Keratinocyte (primary cell): ENCODE measurements at regions not wholly inside any gene's neighbourhood (a gene's known extent, or its start where the extent isn't known, plus 50 kb on each side); places are given as distances from the start of the nearest gene placed in this dataset.

Experiments used
- DNase-seq: peaks from one replicate; pipeline ENCODE4 v3.0.0-alpha.2; 2011; ENCODE audit warnings: low read depth, missing footprints, low spot score
- FAIRE-seq: peaks from 2 replicates; lab custom pipeline; 2011; peaks lifted over from hg19 to GRCh38; lab: Jason Lieb, UNC
- H2AFZ ChIP-seq: 2 replicates; pipeline ENCODE4 v1.6.0; 2012; ENCODE audit warnings: low read length, control low read depth, inconsistent platforms; ENCODE audit not compliant: control insufficient read depth
- H3K27ac ChIP-seq: 2 replicates; pipeline ENCODE4 v1.5.1; 2011; ENCODE audit warnings: low read length; ENCODE audit not compliant: control insufficient read depth, insufficient read depth
- H3K27me3 ChIP-seq: 3 replicates; pipeline ENCODE4 v1.6.0; 2011; ENCODE audit warnings: low read length; ENCODE audit not compliant: control insufficient read depth, insufficient read depth; ENCODE audit errors: extremely low read depth
- H3K36me3 ChIP-seq, 2 experiments: 2 replicates in 1 of 2; 3 replicates in 1 of 2; pipeline ENCODE4 v1.5.1; 2011; ENCODE audit warnings: low read length in 2 of 2, mild to moderate bottlenecking in 1 of 2; ENCODE audit not compliant: control insufficient read depth in 2 of 2, insufficient read depth in 2 of 2; ENCODE audit errors: extremely low read depth in 1 of 2
- H3K4me1 ChIP-seq: 3 replicates; pipeline ENCODE4 v1.5.1; 2011; ENCODE audit warnings: low read length; ENCODE audit not compliant: control insufficient read depth, insufficient read depth; ENCODE audit errors: extremely low read depth
- H3K4me2 ChIP-seq: 3 replicates; pipeline ENCODE4 v1.6.0; 2011; ENCODE audit warnings: low read depth, low read length; ENCODE audit not compliant: control insufficient read depth, insufficient read depth; ENCODE audit errors: extremely low read depth
- H3K4me3 ChIP-seq, 3 experiments: fragments of 200-600 bp in 1 of 3; sonication (generic) in 1 of 3; 2 replicates in 2 of 3; 3 replicates in 1 of 3; pipeline ENCODE4 v1.5.1; 2011 to 2016; ENCODE audit warnings: low read length in 3 of 3, mild to moderate bottlenecking in 3 of 3, control low read depth in 2 of 3, inconsistent platforms in 1 of 3, low read depth in 1 of 3, mixed read lengths in 1 of 3, mixed run types in 1 of 3, moderate library complexity in 1 of 3; ENCODE audit not compliant: control insufficient read depth in 2 of 3, insufficient read depth in 2 of 3; ENCODE audit errors: extremely low read depth in 1 of 3
- H3K79me2 ChIP-seq: 2 replicates; pipeline ENCODE4 v1.6.0; 2012; ENCODE audit warnings: low read length; ENCODE audit not compliant: control insufficient read depth, insufficient read depth
- H3K9ac ChIP-seq: 3 replicates; pipeline ENCODE4 v1.6.0; 2011; ENCODE audit warnings: low read length; ENCODE audit not compliant: control insufficient read depth, insufficient read depth; ENCODE audit errors: extremely low read depth
- H3K9me1 ChIP-seq: 3 replicates; pipeline ENCODE4 v1.6.0; 2011; ENCODE audit warnings: low read length; ENCODE audit not compliant: control insufficient read depth, insufficient read depth; ENCODE audit errors: extremely low read depth
- H3K9me3 ChIP-seq: 2 replicates; pipeline ENCODE4 v1.5.1; 2012; ENCODE audit warnings: low read depth, low read length; ENCODE audit not compliant: control insufficient read depth
- H4K20me1 ChIP-seq: 3 replicates; pipeline ENCODE4 v1.6.0; 2011; ENCODE audit warnings: low read length; ENCODE audit not compliant: control insufficient read depth, insufficient read depth; ENCODE audit errors: extremely low read depth
- CTCF ChIP-seq, 3 experiments: IDR thresholded peaks in 1 of 3; conservative IDR thresholded peaks in 1 of 3; optimal IDR thresholded peaks in 1 of 3; 2 replicates in 2 of 3; 3 replicates in 1 of 3; pipeline versions ENCODE3 to v1.5.1; 2011; ENCODE audit warnings: low read length in 3 of 3, mild to moderate bottlenecking in 3 of 3, moderate library complexity in 2 of 3, control low read depth in 1 of 3, inconsistent platforms in 1 of 3; ENCODE audit not compliant: insufficient read depth in 2 of 3; ENCODE audit errors: extremely low read depth in 1 of 3
- EZH2 ChIP-seq: IDR thresholded peaks from one replicate; pipeline ENCODE4 v1.6.1; 2012; ENCODE audit warnings: inconsistent platforms, mild to moderate bottlenecking, low read length, moderate library complexity
- dilution Hi-C: fragments of 300-500 bp; cut with MboI; formaldehyde crosslinking; loops from one replicate; pipeline ENCODE4 v1.7.0; 2020; ENCODE audit warnings: low sequenced_read_pairs; ENCODE audit not compliant: extremely low pct_ligation_motif_present

GRCh38 chr2:106638580-106638979 lies 151.4 kb downstream of the CD8B2 start:
- no peaks in the 10 kb centered on the region for H3K9me3 ChIP-seq
- H3K9ac ChIP-seq: no peak overlapping the region
- DNase-seq (no peak), FAIRE-seq (no peak)
- H3K4me3 ChIP-seq: no peak overlapping the region
- H3K27ac ChIP-seq: no peak overlapping the region
- no peaks in the 10 kb centered on the region for H4K20me1 ChIP-seq
- dilution Hi-C loops: no loop called here
- H3K36me3 ChIP-seq: no peaks in the 10 kb centered on the region
- H2AFZ ChIP-seq: no peak overlapping the region
- TF ChIP-seq EZH2 (no peak), CTCF (optimal IDR thresholded peaks at IDR 0.05 in 1 of 3, IDR thresholded peaks at IDR 0.05 in 1 of 3, conservative IDR thresholded peaks at IDR 0.05 in 1 of 3; ENCODE audit: extremely low read depth in 1 of 3, insufficient read depth in 2 of 3, low read length in 3 of 3) (no peak)
- no peaks in the 10 kb centered on the region for H3K27me3 ChIP-seq
- no peak overlapping the region for H3K4me2 ChIP-seq
- H3K4me1 ChIP-seq: no peaks in the 10 kb centered on the region
- H3K9me1 ChIP-seq: no peaks in the 10 kb centered on the region
- no peaks in the 10 kb centered on the region for H3K79me2 ChIP-seq

GRCh38 chr2:106642679-106643078 lies 155.5 kb downstream of the CD8B2 start:
- Histone ChIP-seq H3K4me1 (no peaks in the 10 kb centered on the region), H3K27me3 (no peaks in the 10 kb centered on the region), H2AFZ (no peak overlapping the region), H3K9me1 (no peaks in the 10 kb centered on the region), H3K9me3 (no peaks in the 10 kb centered on the region), H3K4me3 (no peak overlapping the region), H3K4me2 (no peak overlapping the region), H3K27ac (no peak overlapping the region), H3K9ac (no peak overlapping the region), H4K20me1 (no peaks in the 10 kb centered on the region), H3K79me2 (no peaks in the 10 kb centered on the region), H3K36me3 (no peaks in the 10 kb centered on the region)
- DNase-seq (no peak), FAIRE-seq (no peak)
- dilution Hi-C loops: no loop called here
- no peak for TF ChIP-seq EZH2
- no peak for TF ChIP-seq CTCF (optimal IDR thresholded peaks at IDR 0.05 in 1 of 3, IDR thresholded peaks at IDR 0.05 in 1 of 3, conservative IDR thresholded peaks at IDR 0.05 in 1 of 3; ENCODE audit: extremely low read depth in 1 of 3, insufficient read depth in 2 of 3, low read length in 3 of 3)
